Colonic mucosa (tissue), 4 donors: ENCODE measurements at regions not wholly inside any gene's neighbourhood (a gene's known extent, or its start where the extent isn't known, plus 50 kb on each side); places are given as distances from the start of the nearest gene placed in this dataset.

ENCODE experiments used
- DNase-seq: peaks from one replicate; pipeline ENCODE4 v3.0.0-alpha.2; 2020
- H3K27ac ChIP-seq: fragments of 200-600 bp; one replicate; pipeline ENCODE4 v1.8.0; 2021
- H3K27me3 ChIP-seq: fragments of 200-600 bp; one replicate; pipeline ENCODE4 v1.8.0; 2021
- H3K36me3 ChIP-seq: fragments of 200-600 bp; one replicate; pipeline ENCODE4 v1.8.0; 2021
- H3K4me1 ChIP-seq: fragments of 200-600 bp; one replicate; pipeline ENCODE4 v1.8.0; 2021; ENCODE audit warnings: mild to moderate bottlenecking
- H3K4me3 ChIP-seq: fragments of 200-600 bp; one replicate; pipeline ENCODE4 v1.8.0; 2021
- H3K9ac ChIP-seq, 2 donors: one replicate each; pipeline ENCODE4 v1.7.0; 2013; ENCODE audit warnings: control low read depth in 2 of 2, low read depth in 2 of 2, low read length in 2 of 2
- H3K9me3 ChIP-seq: fragments of 200-600 bp; one replicate; pipeline ENCODE4 v1.8.0; 2021
- intact Hi-C: fragments of 100-400 bp; cut with DNase I; formaldehyde crosslinking; loops from one replicate; pipeline ENCODE4 v1.14.1; 2022
- TF ChIP-seq, protein P1 (sequence below): fragments of 200-600 bp; IDR thresholded peaks from one replicate; pipeline ENCODE4 v1.8.0; 2022; ENCODE audit warnings: antibody characterized with exemption, mild to moderate bottlenecking
- donor health status: healthy.
- donor health status: DM: no; HTN: no; CAD: no.
- donor health status: DM: no; HTN: no; CAD: no.

DNA sequence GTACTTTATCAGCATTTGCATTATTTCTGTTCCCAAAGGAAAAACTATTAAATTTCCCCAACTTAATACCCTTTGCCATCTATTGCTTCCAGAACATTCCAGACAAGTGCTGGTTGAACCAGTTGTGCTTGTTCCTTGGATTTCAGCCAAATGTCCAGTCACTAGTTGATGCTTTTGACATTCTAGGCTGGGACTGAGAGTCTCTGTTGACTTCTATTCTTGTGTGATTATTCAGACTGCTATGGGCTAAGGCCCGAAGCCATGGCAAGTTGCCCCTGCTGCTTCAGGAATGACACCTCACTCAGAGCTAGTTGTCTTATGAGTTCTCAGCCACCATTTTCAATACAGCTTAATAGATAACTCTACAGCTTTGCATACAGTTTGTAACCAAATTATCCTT lies 458.1 kb upstream of the ARGLU1 start:
- H3K4me3 ChIP-seq = no peak overlapping the region
- DNase-seq = no peak
- H3K4me1 ChIP-seq = no peaks in the 10 kb centered on the region
- TF ChIP-seq, protein P1, sequence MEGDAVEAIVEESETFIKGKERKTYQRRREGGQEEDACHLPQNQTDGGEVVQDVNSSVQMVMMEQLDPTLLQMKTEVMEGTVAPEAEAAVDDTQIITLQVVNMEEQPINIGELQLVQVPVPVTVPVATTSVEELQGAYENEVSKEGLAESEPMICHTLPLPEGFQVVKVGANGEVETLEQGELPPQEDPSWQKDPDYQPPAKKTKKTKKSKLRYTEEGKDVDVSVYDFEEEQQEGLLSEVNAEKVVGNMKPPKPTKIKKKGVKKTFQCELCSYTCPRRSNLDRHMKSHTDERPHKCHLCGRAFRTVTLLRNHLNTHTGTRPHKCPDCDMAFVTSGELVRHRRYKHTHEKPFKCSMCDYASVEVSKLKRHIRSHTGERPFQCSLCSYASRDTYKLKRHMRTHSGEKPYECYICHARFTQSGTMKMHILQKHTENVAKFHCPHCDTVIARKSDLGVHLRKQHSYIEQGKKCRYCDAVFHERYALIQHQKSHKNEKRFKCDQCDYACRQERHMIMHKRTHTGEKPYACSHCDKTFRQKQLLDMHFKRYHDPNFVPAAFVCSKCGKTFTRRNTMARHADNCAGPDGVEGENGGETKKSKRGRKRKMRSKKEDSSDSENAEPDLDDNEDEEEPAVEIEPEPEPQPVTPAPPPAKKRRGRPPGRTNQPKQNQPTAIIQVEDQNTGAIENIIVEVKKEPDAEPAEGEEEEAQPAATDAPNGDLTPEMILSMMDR = no peak
- intact Hi-C loops = no loop called here
- H3K9ac ChIP-seq = no peak overlapping the region
- no peak overlapping the region for H3K27ac ChIP-seq
- no peaks in the 10 kb centered on the region for H3K36me3 ChIP-seq
- H3K9me3 ChIP-seq = no peaks in the 10 kb centered on the region
- H3K27me3 ChIP-seq = no peaks in the 10 kb centered on the region

DNA sequence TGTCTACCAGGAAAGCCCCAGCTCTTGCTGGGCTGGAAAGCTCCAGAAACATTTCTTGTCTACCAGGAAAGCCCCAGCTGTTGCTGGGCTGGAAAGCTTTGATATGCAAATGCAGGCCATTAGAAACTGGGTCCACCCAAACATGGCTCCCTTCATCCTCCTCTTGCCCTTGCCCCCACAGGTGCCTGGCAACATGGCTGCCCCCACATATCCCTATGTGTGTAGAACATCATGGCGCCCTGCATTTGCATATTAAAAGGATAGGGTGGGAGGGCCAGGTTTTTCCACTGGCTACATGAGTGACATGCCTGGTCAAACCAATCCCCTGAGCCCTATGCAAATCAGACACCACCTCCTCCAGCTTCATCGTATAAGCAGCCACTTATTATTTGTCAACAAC lies 455.4 kb upstream of the ARGLU1 start:
- no peak overlapping the region for H3K27ac ChIP-seq
- no peaks in the 10 kb centered on the region for H3K27me3 ChIP-seq
- H3K36me3 ChIP-seq = no peaks in the 10 kb centered on the region
- no peaks in the 10 kb centered on the region for H3K4me1 ChIP-seq
- H3K4me3 ChIP-seq = no peak overlapping the region
- no peak overlapping the region for H3K9ac ChIP-seq
- DNase-seq = no peak
- intact Hi-C loops = no loop called here
- H3K9me3 ChIP-seq = no peaks in the 10 kb centered on the region
- TF ChIP-seq, protein P1 = no peak

DNA sequence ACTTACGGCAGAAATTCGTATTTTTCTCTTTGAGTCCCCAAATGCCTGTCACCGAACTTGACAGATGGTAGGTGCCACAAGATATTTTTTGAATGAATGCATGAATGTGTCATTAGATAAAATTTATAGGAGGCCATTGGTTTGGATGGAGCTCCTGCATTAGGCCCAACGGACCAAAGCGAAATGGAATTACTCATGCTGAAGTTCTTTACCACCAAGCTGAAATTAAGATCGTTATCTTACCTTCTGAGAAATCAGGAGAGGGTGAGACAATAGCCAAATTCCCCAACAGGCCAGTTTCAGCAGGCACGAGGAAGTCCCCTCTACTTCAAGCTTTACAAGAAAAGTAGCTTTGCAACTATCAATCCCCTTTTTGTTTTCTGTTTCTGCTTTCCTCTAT lies 452.5 kb upstream of the ARGLU1 start:
- Histone ChIP-seq H3K9ac (no peak overlapping the region), H3K27ac (no peak overlapping the region), H3K4me1 (no peaks in the 10 kb centered on the region), H3K27me3 (no peaks in the 10 kb centered on the region), H3K9me3 (no peaks in the 10 kb centered on the region), H3K36me3 (no peaks in the 10 kb centered on the region), H3K4me3 (no peak overlapping the region)
- TF ChIP-seq, protein P1 = no peak
- intact Hi-C loops = no loop called here
- no peak for DNase-seq

DNA sequence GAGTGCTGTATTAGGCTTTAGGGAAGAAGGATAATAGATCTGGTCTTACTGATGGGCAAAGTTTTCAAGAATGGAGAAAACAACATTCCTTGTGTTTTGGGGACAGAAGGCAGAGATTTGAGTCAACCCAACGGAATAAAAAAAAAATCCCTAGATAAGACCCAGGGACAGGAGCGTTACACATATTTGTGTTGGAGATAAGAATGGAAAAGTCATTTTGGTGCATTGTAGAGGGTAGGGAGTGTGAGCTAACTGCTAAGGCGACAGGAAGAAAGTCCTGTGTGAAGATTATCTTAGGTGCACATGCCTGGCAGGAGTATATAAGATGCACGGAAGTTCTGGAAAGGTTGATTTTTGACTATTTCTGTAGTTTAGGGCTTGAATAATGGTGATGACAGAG lies 450.3 kb upstream of the ARGLU1 start:
- no peak for DNase-seq
- Histone ChIP-seq H3K36me3 (no peaks in the 10 kb centered on the region), H3K4me3 (no peak overlapping the region), H3K9me3 (no peaks in the 10 kb centered on the region), H3K27me3 (no peaks in the 10 kb centered on the region), H3K27ac (no peak overlapping the region), H3K9ac (no peak overlapping the region), H3K4me1 (no peaks in the 10 kb centered on the region)
- intact Hi-C loops = no loop called here
- TF ChIP-seq, protein P1 = no peak

DNA sequence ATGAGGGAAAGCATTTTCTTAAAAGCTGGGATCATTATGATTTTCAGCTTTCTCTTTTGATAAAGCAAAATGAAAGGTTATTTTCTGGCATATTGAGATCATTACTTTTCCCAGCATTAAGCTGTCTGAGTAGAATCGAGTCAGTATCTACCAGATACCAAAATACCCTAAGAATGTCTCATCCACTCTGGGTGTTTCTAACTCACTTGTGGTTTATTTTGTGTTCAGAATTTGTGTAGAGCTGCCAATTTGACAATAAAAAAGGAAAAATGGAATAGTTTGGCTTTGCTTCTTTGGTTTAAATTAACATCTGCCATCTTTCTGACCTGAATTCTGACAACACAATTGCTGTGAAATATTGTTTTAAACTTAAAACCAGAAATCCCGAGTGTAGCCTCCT lies 438.7 kb upstream of the ARGLU1 start:
- Histone ChIP-seq H3K4me3 (no peak overlapping the region), H3K9ac (no peak overlapping the region), H3K27ac (no peak overlapping the region), H3K4me1 (no peaks in the 10 kb centered on the region), H3K27me3 (no peaks in the 10 kb centered on the region), H3K36me3 (no peaks in the 10 kb centered on the region), H3K9me3 (no peaks in the 10 kb centered on the region)
- intact Hi-C loops = no loop called here
- no peak for DNase-seq
- TF ChIP-seq, protein P1 = no peak

DNA sequence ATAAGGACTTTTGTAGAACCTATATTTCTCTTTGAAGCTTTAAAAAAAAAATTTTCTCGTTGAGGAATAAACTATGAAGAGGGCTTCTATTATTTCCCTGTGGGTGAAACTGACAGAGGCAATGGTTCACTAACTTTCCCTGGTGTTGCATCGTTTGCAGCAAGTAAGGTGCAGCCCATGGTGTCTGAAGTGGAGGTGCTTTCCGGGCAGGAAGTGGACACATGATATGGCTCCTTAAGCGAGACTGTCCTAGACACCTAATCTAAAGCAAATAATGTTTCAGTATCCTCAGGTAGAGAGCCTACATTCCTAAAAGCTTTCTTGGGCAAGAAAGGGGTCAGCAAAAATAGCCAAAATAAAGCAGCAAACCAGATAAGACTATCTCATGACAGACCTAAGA lies 437.6 kb upstream of the ARGLU1 start:
- DNase-seq = no peak
- Histone ChIP-seq H3K4me1 (no peaks in the 10 kb centered on the region), H3K36me3 (no peaks in the 10 kb centered on the region), H3K27me3 (no peaks in the 10 kb centered on the region), H3K4me3 (no peak overlapping the region), H3K9ac (no peak overlapping the region), H3K27ac (no peak overlapping the region), H3K9me3 (no peaks in the 10 kb centered on the region)
- intact Hi-C loops = no loop called here
- TF ChIP-seq, protein P1 = no peak
